ENCODE measurements at regions not wholly inside any gene's neighbourhood (a gene's known extent, or its start where the extent isn't known, plus 50 kb on each side); places are given as distances from the start of the nearest gene placed in this dataset.

DNA sequence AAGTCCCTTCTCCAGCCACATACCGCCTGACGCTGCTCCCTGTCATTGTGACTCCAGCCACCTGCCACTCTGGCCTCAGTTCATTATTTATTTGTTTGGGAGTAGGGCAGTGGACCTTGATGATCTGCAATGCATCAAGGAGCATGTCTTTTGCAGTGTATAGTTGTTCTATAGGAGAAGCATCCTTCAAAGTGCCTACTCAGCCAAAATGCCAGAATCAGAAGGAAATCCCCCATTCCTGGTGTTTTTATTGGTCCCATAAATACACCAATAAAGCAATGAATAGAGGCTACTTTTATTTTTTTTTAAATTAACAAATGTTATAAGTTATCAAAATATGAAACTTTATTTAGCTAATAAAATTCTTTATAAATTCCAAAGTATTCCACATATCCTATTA is 123.8 kb upstream of the NSMCE3 start:
- no peaks in the 10 kb centered on the region for H3K27me3 Mint-ChIP-seq (ENCODE audit: unreplicated experiment)
- H3K4me1 Mint-ChIP-seq (ENCODE audit: low read depth, unreplicated experiment) = no peaks in the 10 kb centered on the region
- no TSS peak for BruUV-seq (replicated peaks)
- no peak overlapping the region for H3K4me3 Mint-ChIP-seq (ENCODE audit: low read depth, unreplicated experiment)
- no peak for DNase-seq
- TF ChIP-seq CTCF (IDR thresholded peaks at IDR 0.05; ENCODE audit: unreplicated experiment) = no peak
- H3K36me3 Mint-ChIP-seq (ENCODE audit: insufficient read depth, unreplicated experiment) = peaks cover 4% of the 10 kb centered on the region
- CTCF ChIA-PET = no interaction called here
- no peaks in the 10 kb centered on the region for H3K9me3 Mint-ChIP-seq (ENCODE audit: low read depth, unreplicated experiment)
- H3K27ac Mint-ChIP-seq (ENCODE audit: unreplicated experiment) = no peak overlapping the region
- intact Hi-C loops (cut with micrococcal nuclease; ENCODE audit: unreplicated experiment) = no loop called here

DNA sequence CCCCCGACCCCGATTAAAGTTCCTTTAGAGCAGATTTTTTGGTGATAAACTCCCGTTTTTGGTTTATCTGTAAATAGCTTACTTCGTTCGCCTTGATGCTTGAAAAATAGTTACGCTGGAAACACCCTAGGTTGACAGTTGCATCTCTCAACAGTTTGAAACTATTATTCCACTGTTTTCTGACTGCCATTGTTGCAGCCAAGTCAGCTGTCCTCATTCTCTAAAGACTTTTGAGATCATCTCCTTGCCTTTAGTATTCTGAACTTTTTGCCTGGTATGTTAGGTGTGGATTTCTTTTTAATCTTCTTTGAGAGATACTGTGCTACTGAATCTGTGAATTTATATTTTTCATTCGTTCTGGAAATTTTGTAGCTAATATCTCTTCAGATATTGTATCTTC is 122.7 kb upstream of the NSMCE3 start:
- no peak overlapping the region for H3K27ac Mint-ChIP-seq (ENCODE audit: unreplicated experiment)

GRCh38 chr15:29390051-29390450 is 120.4 kb upstream of the NSMCE3 start:
- CTCF ChIA-PET = no interaction called here
- Mint-ChIP-seq H3K9me3 (ENCODE audit: low read depth, unreplicated experiment) (no peaks in the 10 kb centered on the region), H3K27me3 (ENCODE audit: unreplicated experiment) (no peaks in the 10 kb centered on the region), H3K4me3 (ENCODE audit: low read depth, unreplicated experiment) (no peak overlapping the region), H3K4me1 (ENCODE audit: low read depth, unreplicated experiment) (no peaks in the 10 kb centered on the region), H3K36me3 (ENCODE audit: insufficient read depth, unreplicated experiment) (peaks cover 4% of the 10 kb centered on the region), H3K27ac (ENCODE audit: unreplicated experiment) (no peak overlapping the region)
- no peak for TF ChIP-seq CTCF (IDR thresholded peaks at IDR 0.05; ENCODE audit: unreplicated experiment)
- no peak for DNase-seq
- BruUV-seq (replicated peaks) = no TSS peak
- intact Hi-C loops (cut with micrococcal nuclease; ENCODE audit: unreplicated experiment) = no loop called here

More for the DNA sequence above, 122.7 kb upstream of the NSMCE3 start:
- H3K4me3 Mint-ChIP-seq (ENCODE audit: low read depth, unreplicated experiment) = no peak overlapping the region
- no peaks in the 10 kb centered on the region for H3K4me1 Mint-ChIP-seq (ENCODE audit: low read depth, unreplicated experiment)
- H3K9me3 Mint-ChIP-seq (ENCODE audit: low read depth, unreplicated experiment) = no peaks in the 10 kb centered on the region
- intact Hi-C loops (cut with micrococcal nuclease; ENCODE audit: unreplicated experiment) = no loop called here
- no peak for TF ChIP-seq CTCF (IDR thresholded peaks at IDR 0.05; ENCODE audit: unreplicated experiment)
- CTCF ChIA-PET = no interaction called here
- H3K27me3 Mint-ChIP-seq (ENCODE audit: unreplicated experiment) = no peaks in the 10 kb centered on the region
- H3K36me3 Mint-ChIP-seq (ENCODE audit: insufficient read depth, unreplicated experiment) = peaks cover 4% of the 10 kb centered on the region
- no peak for DNase-seq
- no TSS peak for BruUV-seq (replicated peaks)

- H3K4me3 Mint-ChIP-seq (ENCODE audit: low read depth, unreplicated experiment) = no peak overlapping the region
- CTCF ChIA-PET = no interaction called here
- H3K4me1 Mint-ChIP-seq (ENCODE audit: low read depth, unreplicated experiment) = no peaks in the 10 kb centered on the region
- no peaks in the 10 kb centered on the region for H3K27me3 Mint-ChIP-seq (ENCODE audit: unreplicated experiment)
- H3K27ac Mint-ChIP-seq (ENCODE audit: unreplicated experiment) = no peak overlapping the region
- TF ChIP-seq CTCF (IDR thresholded peaks at IDR 0.05; ENCODE audit: unreplicated experiment) = no peak
- BruUV-seq (replicated peaks) = no TSS peak
- no peak for DNase-seq
- intact Hi-C loops (cut with micrococcal nuclease; ENCODE audit: unreplicated experiment) = no loop called here
- no peaks in the 10 kb centered on the region for H3K9me3 Mint-ChIP-seq (ENCODE audit: low read depth, unreplicated experiment)
- H3K36me3 Mint-ChIP-seq (ENCODE audit: insufficient read depth, unreplicated experiment) = peaks cover 4% of the 10 kb centered on the region
Measured at GRCh38 chr15:29386523-29386922, 116.9 kb upstream of the NSMCE3 start.

GRCh38 chr15:29383367-29383766 is 113.7 kb upstream of the NSMCE3 start:
- no peak overlapping the region for H3K27ac Mint-ChIP-seq (ENCODE audit: unreplicated experiment)
- no peaks in the 10 kb centered on the region for H3K36me3 Mint-ChIP-seq (ENCODE audit: insufficient read depth, unreplicated experiment)
- H3K9me3 Mint-ChIP-seq (ENCODE audit: low read depth, unreplicated experiment) = no peaks in the 10 kb centered on the region
- intact Hi-C loops (cut with micrococcal nuclease; ENCODE audit: unreplicated experiment) = no loop called here
- CTCF ChIA-PET = no interaction called here
- H3K4me1 Mint-ChIP-seq (ENCODE audit: low read depth, unreplicated experiment) = no peaks in the 10 kb centered on the region
- DNase-seq = no peak
- no peak overlapping the region for H3K4me3 Mint-ChIP-seq (ENCODE audit: low read depth, unreplicated experiment)
- no peaks in the 10 kb centered on the region for H3K27me3 Mint-ChIP-seq (ENCODE audit: unreplicated experiment)
- TF ChIP-seq CTCF (IDR thresholded peaks at IDR 0.05; ENCODE audit: unreplicated experiment) = no peak
- no TSS peak for BruUV-seq (replicated peaks)

Data from Calu3 (cell line).